Keratinocyte (primary cell): ENCODE measurements at regions not wholly inside any gene's neighbourhood (a gene's known extent, or its start where the extent isn't known, plus 50 kb on each side); places are given as distances from the start of the nearest gene placed in this dataset.

Experiments used
- DNase-seq: peaks from one replicate; pipeline ENCODE4 v3.0.0-alpha.2; 2011; ENCODE audit warnings: low read depth, missing footprints, low spot score
- FAIRE-seq: peaks from 2 replicates; lab custom pipeline; 2011; peaks lifted over from hg19 to GRCh38; lab: Jason Lieb, UNC
- H2AFZ ChIP-seq: 2 replicates; pipeline ENCODE4 v1.6.0; 2012; ENCODE audit warnings: low read length, control low read depth, inconsistent platforms; ENCODE audit not compliant: control insufficient read depth
- H3K27ac ChIP-seq: 2 replicates; pipeline ENCODE4 v1.5.1; 2011; ENCODE audit warnings: low read length; ENCODE audit not compliant: control insufficient read depth, insufficient read depth
- H3K27me3 ChIP-seq: 3 replicates; pipeline ENCODE4 v1.6.0; 2011; ENCODE audit warnings: low read length; ENCODE audit not compliant: control insufficient read depth, insufficient read depth; ENCODE audit errors: extremely low read depth
- H3K36me3 ChIP-seq, 2 experiments: 2 replicates in 1 of 2; 3 replicates in 1 of 2; pipeline ENCODE4 v1.5.1; 2011; ENCODE audit warnings: low read length in 2 of 2, mild to moderate bottlenecking in 1 of 2; ENCODE audit not compliant: control insufficient read depth in 2 of 2, insufficient read depth in 2 of 2; ENCODE audit errors: extremely low read depth in 1 of 2
- H3K4me1 ChIP-seq: 3 replicates; pipeline ENCODE4 v1.5.1; 2011; ENCODE audit warnings: low read length; ENCODE audit not compliant: control insufficient read depth, insufficient read depth; ENCODE audit errors: extremely low read depth
- H3K4me2 ChIP-seq: 3 replicates; pipeline ENCODE4 v1.6.0; 2011; ENCODE audit warnings: low read depth, low read length; ENCODE audit not compliant: control insufficient read depth, insufficient read depth; ENCODE audit errors: extremely low read depth
- H3K4me3 ChIP-seq, 3 experiments: fragments of 200-600 bp in 1 of 3; sonication (generic) in 1 of 3; 2 replicates in 2 of 3; 3 replicates in 1 of 3; pipeline ENCODE4 v1.5.1; 2011 to 2016; ENCODE audit warnings: low read length in 3 of 3, mild to moderate bottlenecking in 3 of 3, control low read depth in 2 of 3, inconsistent platforms in 1 of 3, low read depth in 1 of 3, mixed read lengths in 1 of 3, mixed run types in 1 of 3, moderate library complexity in 1 of 3; ENCODE audit not compliant: control insufficient read depth in 2 of 3, insufficient read depth in 2 of 3; ENCODE audit errors: extremely low read depth in 1 of 3
- H3K79me2 ChIP-seq: 2 replicates; pipeline ENCODE4 v1.6.0; 2012; ENCODE audit warnings: low read length; ENCODE audit not compliant: control insufficient read depth, insufficient read depth
- H3K9ac ChIP-seq: 3 replicates; pipeline ENCODE4 v1.6.0; 2011; ENCODE audit warnings: low read length; ENCODE audit not compliant: control insufficient read depth, insufficient read depth; ENCODE audit errors: extremely low read depth
- H3K9me1 ChIP-seq: 3 replicates; pipeline ENCODE4 v1.6.0; 2011; ENCODE audit warnings: low read length; ENCODE audit not compliant: control insufficient read depth, insufficient read depth; ENCODE audit errors: extremely low read depth
- H3K9me3 ChIP-seq: 2 replicates; pipeline ENCODE4 v1.5.1; 2012; ENCODE audit warnings: low read depth, low read length; ENCODE audit not compliant: control insufficient read depth
- H4K20me1 ChIP-seq: 3 replicates; pipeline ENCODE4 v1.6.0; 2011; ENCODE audit warnings: low read length; ENCODE audit not compliant: control insufficient read depth, insufficient read depth; ENCODE audit errors: extremely low read depth
- EZH2 ChIP-seq: IDR thresholded peaks from one replicate; pipeline ENCODE4 v1.6.1; 2012; ENCODE audit warnings: inconsistent platforms, mild to moderate bottlenecking, low read length, moderate library complexity
- dilution Hi-C: fragments of 300-500 bp; cut with MboI; formaldehyde crosslinking; loops from one replicate; pipeline ENCODE4 v1.7.0; 2020; ENCODE audit warnings: low sequenced_read_pairs; ENCODE audit not compliant: extremely low pct_ligation_motif_present
- TF ChIP-seq, protein P1 (sequence below), 3 experiments: IDR thresholded peaks in 1 of 3; conservative IDR thresholded peaks in 1 of 3; optimal IDR thresholded peaks in 1 of 3; 2 replicates in 2 of 3; 3 replicates in 1 of 3; pipeline versions ENCODE3 to v1.5.1; 2011; ENCODE audit warnings: low read length in 3 of 3, mild to moderate bottlenecking in 3 of 3, moderate library complexity in 2 of 3, control low read depth in 1 of 3, inconsistent platforms in 1 of 3; ENCODE audit not compliant: insufficient read depth in 2 of 3; ENCODE audit errors: extremely low read depth in 1 of 3

DNA sequence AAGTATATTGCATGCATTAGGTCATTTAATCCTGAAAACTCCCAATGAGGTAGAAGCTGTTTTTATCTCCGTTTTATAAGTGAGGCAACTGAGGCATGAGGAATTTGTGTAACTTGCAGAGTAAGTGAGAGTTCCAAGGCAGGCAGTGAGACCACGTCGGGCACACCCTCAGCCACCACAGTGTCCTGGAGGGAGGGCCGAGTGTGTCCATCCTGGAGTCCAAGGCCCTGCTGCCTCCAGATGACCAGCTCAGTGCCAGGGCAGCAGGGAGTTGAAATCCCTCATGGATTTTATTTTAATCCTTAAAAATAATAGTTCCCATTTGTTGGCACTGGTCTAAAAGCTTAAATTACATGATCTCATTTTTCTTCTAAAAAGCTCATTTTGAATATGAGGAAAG lies 104.6 kb upstream of the SMIM23 start:
- H3K4me2 ChIP-seq: no peak overlapping the region
- H3K4me3 ChIP-seq: no peak overlapping the region
- no peaks in the 10 kb centered on the region for H3K9me1 ChIP-seq
- no peak for FAIRE-seq
- H3K79me2 ChIP-seq: no peaks in the 10 kb centered on the region
- H3K4me1 ChIP-seq: peaks cover 4% of the 10 kb centered on the region
- H3K9me3 ChIP-seq: no peaks in the 10 kb centered on the region
- dilution Hi-C loops: no loop called here
- no peaks in the 10 kb centered on the region for H3K36me3 ChIP-seq
- H3K27me3 ChIP-seq: no peaks in the 10 kb centered on the region
- H2AFZ ChIP-seq: no peak overlapping the region
- no peak overlapping the region for H3K9ac ChIP-seq
- TF ChIP-seq EZH2: no peak
- TF ChIP-seq, protein P1, sequence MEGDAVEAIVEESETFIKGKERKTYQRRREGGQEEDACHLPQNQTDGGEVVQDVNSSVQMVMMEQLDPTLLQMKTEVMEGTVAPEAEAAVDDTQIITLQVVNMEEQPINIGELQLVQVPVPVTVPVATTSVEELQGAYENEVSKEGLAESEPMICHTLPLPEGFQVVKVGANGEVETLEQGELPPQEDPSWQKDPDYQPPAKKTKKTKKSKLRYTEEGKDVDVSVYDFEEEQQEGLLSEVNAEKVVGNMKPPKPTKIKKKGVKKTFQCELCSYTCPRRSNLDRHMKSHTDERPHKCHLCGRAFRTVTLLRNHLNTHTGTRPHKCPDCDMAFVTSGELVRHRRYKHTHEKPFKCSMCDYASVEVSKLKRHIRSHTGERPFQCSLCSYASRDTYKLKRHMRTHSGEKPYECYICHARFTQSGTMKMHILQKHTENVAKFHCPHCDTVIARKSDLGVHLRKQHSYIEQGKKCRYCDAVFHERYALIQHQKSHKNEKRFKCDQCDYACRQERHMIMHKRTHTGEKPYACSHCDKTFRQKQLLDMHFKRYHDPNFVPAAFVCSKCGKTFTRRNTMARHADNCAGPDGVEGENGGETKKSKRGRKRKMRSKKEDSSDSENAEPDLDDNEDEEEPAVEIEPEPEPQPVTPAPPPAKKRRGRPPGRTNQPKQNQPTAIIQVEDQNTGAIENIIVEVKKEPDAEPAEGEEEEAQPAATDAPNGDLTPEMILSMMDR (optimal IDR thresholded peaks at IDR 0.05 in 1 of 3, IDR thresholded peaks at IDR 0.05 in 1 of 3, conservative IDR thresholded peaks at IDR 0.05 in 1 of 3; ENCODE audit: extremely low read depth in 1 of 3, insufficient read depth in 2 of 3, low read length in 3 of 3): no peak
- no peaks in the 10 kb centered on the region for H4K20me1 ChIP-seq
- no peak overlapping the region for H3K27ac ChIP-seq
- no peak for DNase-seq

DNA sequence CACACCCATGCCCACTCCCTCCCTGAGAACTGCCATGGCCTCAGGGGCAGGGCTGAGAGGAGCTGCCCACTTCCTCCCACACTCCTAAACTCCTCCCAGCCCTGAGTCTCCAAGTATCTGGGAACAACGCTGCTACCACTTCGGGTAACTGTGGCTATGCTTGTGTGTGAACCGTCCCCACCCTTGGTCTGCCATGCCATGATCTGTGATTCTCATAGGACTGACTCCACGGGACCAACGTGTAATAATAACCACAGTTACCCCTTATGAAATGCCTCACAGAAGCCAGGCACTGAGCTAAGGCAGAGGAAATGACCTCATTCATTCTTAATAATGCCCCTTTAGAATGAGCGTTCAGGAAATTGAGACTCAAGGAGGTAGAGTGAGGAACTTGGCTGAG lies 103.9 kb upstream of the SMIM23 start:
- H4K20me1 ChIP-seq: no peaks in the 10 kb centered on the region
- no peak overlapping the region for H3K9ac ChIP-seq
- H3K4me2 ChIP-seq: no peak overlapping the region
- H2AFZ ChIP-seq: peak overlapping the region; percentile 14
- TF ChIP-seq, protein P1 (optimal IDR thresholded peaks at IDR 0.05 in 1 of 3, IDR thresholded peaks at IDR 0.05 in 1 of 3, conservative IDR thresholded peaks at IDR 0.05 in 1 of 3; ENCODE audit: extremely low read depth in 1 of 3, insufficient read depth in 2 of 3, low read length in 3 of 3): no peak
- TF ChIP-seq EZH2: no peak
- H3K36me3 ChIP-seq: no peaks in the 10 kb centered on the region
- H3K4me3 ChIP-seq: no peak overlapping the region
- no peaks in the 10 kb centered on the region for H3K9me3 ChIP-seq
- H3K4me1 ChIP-seq: peaks cover 4% of the 10 kb centered on the region
- H3K27me3 ChIP-seq: no peaks in the 10 kb centered on the region
- DNase-seq (no peak), FAIRE-seq (no peak)
- dilution Hi-C loops: no loop called here
- H3K27ac ChIP-seq: no peak overlapping the region
- H3K79me2 ChIP-seq: no peaks in the 10 kb centered on the region
- no peaks in the 10 kb centered on the region for H3K9me1 ChIP-seq
